SU-DHL-6 (cell line): ENCODE measurements at regions not wholly inside any gene's neighbourhood (a gene's known extent, or its start where the extent isn't known, plus 50 kb on each side); places are given as distances from the start of the nearest gene placed in this dataset.

Source experiments
- H2AFZ ChIP-seq: fragments of 200-600 bp; sonication (generic); 2 replicates; pipeline ENCODE4 v1.6.1; 2014; ENCODE audit warnings: low read depth, mild to moderate bottlenecking, moderate library complexity, mixed read lengths, antibody characterized with exemption, low read length; ENCODE audit not compliant: severe bottlenecking
- H3F3A ChIP-seq: fragments of 200-600 bp; shearing (Covaris generic); 2 replicates; pipeline ENCODE4 v1.6.0; 2016; ENCODE audit warnings: antibody characterized with exemption, mild to moderate bottlenecking; ENCODE audit not compliant: insufficient read depth
- H3K27ac ChIP-seq: fragments of 200-600 bp; sonication (generic); 2 replicates; pipeline ENCODE4 v1.5.1; 2016; ENCODE audit warnings: low read depth, mild to moderate bottlenecking, low read length, moderate library complexity, mixed read lengths
- H3K27me3 ChIP-seq: fragments of 200-600 bp; sonication (generic), shearing (Covaris generic); 2 replicates; pipeline ENCODE4 v1.6.0; 2014; ENCODE audit warnings: mild to moderate bottlenecking, low read length
- H3K36me3 ChIP-seq: fragments of 200-600 bp; sonication (generic); 2 replicates; pipeline ENCODE4 v1.6.1; 2014; ENCODE audit warnings: mild to moderate bottlenecking, low read length, mixed read lengths
- H3K4me2 ChIP-seq: fragments of 300-600, 200-600 bp; shearing (Covaris generic), sonication (generic); 2 replicates; pipeline ENCODE4 v1.6.0; 2014; ENCODE audit warnings: low read length, low read depth, mild to moderate bottlenecking; ENCODE audit not compliant: poor library complexity, severe bottlenecking
- H3K4me3 ChIP-seq: fragments of 200-600 bp; sonication (generic); 2 replicates; pipeline ENCODE4 v1.5.1; 2014; ENCODE audit warnings: antibody characterized with exemption, low read length, mild to moderate bottlenecking, mixed read lengths; ENCODE audit not compliant: insufficient read depth, poor library complexity, severe bottlenecking
- H3K79me2 ChIP-seq: fragments of 200-600 bp; sonication (generic); 2 replicates; pipeline ENCODE4 v1.6.1; 2014; ENCODE audit warnings: mild to moderate bottlenecking, low read length, moderate library complexity; ENCODE audit not compliant: insufficient read depth
- H3K9ac ChIP-seq: fragments of 200-600 bp; sonication (generic); 2 replicates; pipeline ENCODE4 v1.7.0; 2014; ENCODE audit warnings: mild to moderate bottlenecking, low read length
- H3K9me2 ChIP-seq: fragments of 200-600 bp; sonication (generic); replicated peaks from 2 replicates; pipeline ENCODE4 v1.6.1; 2014; ENCODE audit warnings: low read length; ENCODE audit not compliant: insufficient read depth
- H3K9me3 ChIP-seq: fragments of 200-600 bp; sonication (generic); 2 replicates; pipeline ENCODE4 v1.6.1; 2014; ENCODE audit warnings: low read length, mixed read lengths; ENCODE audit not compliant: insufficient read depth
- H4K20me1 ChIP-seq: fragments of 200-600 bp; sonication (generic); 2 replicates; pipeline ENCODE4 v1.6.1; 2014; ENCODE audit warnings: low read depth, mild to moderate bottlenecking, antibody characterized with exemption, low read length, moderate library complexity, mixed read lengths
- EZH2phosphoT487 ChIP-seq: fragments of 200-600 bp; sonication (generic), shearing (Covaris generic); conservative IDR thresholded peaks from 2 replicates; pipeline ENCODE4 v1.6.1; 2018; ENCODE audit warnings: mild to moderate bottlenecking, antibody characterized with exemption, low read length, moderate library complexity, mixed read lengths
- TF ChIP-seq, protein P1 (sequence below): fragments of 200-600 bp; sonication (generic); IDR thresholded peaks from one replicate; pipeline ENCODE4 v1.5.1; 2017; ENCODE audit warnings: antibody characterized with exemption, mild to moderate bottlenecking, low read length, moderate library complexity; ENCODE audit not compliant: insufficient read depth, poor library complexity, severe bottlenecking

DNA sequence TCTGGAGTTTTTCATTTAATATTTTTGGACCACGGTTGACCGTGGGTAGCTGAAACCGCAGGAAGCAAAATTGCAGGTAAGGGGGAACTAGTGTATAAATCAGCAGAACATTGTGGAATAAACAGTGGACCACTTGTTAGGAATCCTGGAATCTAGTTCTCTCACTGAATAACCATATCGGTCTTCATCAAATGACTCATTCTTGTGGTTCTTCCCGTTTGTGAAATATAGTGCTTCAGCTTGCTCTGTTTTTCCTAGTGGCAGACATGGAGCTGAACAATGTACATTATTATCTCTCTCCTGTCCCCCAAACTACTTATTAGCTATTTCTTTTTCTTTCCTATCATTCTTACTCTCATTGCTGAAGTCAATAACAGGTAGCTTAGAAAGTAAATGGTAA, 61.9 kb downstream of the HSPA13 start:
- Histone ChIP-seq H3K27me3 (no peaks in the 10 kb centered on the region), H3K4me3 (no peak overlapping the region), H3K4me2 (no peak overlapping the region), H3F3A (no peaks in the 10 kb centered on the region), H3K27ac (no peak overlapping the region), H3K36me3 (no peaks in the 10 kb centered on the region), H3K9ac (no peak overlapping the region), H3K9me2 (no peaks in the 10 kb centered on the region), H3K9me3 (no peaks in the 10 kb centered on the region), H2AFZ (no peak overlapping the region), H4K20me1 (no peaks in the 10 kb centered on the region), H3K79me2 (no peaks in the 10 kb centered on the region)
- TF ChIP-seq, protein P1, sequence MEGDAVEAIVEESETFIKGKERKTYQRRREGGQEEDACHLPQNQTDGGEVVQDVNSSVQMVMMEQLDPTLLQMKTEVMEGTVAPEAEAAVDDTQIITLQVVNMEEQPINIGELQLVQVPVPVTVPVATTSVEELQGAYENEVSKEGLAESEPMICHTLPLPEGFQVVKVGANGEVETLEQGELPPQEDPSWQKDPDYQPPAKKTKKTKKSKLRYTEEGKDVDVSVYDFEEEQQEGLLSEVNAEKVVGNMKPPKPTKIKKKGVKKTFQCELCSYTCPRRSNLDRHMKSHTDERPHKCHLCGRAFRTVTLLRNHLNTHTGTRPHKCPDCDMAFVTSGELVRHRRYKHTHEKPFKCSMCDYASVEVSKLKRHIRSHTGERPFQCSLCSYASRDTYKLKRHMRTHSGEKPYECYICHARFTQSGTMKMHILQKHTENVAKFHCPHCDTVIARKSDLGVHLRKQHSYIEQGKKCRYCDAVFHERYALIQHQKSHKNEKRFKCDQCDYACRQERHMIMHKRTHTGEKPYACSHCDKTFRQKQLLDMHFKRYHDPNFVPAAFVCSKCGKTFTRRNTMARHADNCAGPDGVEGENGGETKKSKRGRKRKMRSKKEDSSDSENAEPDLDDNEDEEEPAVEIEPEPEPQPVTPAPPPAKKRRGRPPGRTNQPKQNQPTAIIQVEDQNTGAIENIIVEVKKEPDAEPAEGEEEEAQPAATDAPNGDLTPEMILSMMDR, result no peak
- TF ChIP-seq EZH2phosphoT487, result no peak

GRCh38 chr21:14319805-14320204, 63.1 kb downstream of the HSPA13 start:
- H3K79me2 ChIP-seq, result no peaks in the 10 kb centered on the region
- H3K4me2 ChIP-seq, result no peak overlapping the region
- no peak overlapping the region for H3K4me3 ChIP-seq
- H3K27me3 ChIP-seq, result no peaks in the 10 kb centered on the region
- no peak overlapping the region for H3K9ac ChIP-seq
- H3K9me3 ChIP-seq, result no peaks in the 10 kb centered on the region
- H3F3A ChIP-seq, result no peaks in the 10 kb centered on the region
- no peaks in the 10 kb centered on the region for H3K9me2 ChIP-seq
- TF ChIP-seq EZH2phosphoT487, result no peak
- TF ChIP-seq, protein P1, result no peak
- no peaks in the 10 kb centered on the region for H3K36me3 ChIP-seq
- H4K20me1 ChIP-seq, result no peaks in the 10 kb centered on the region
- no peak overlapping the region for H3K27ac ChIP-seq
- H2AFZ ChIP-seq, result no peak overlapping the region

- H2AFZ ChIP-seq, result no peak overlapping the region
- no peaks in the 10 kb centered on the region for H3K79me2 ChIP-seq
- no peaks in the 10 kb centered on the region for H4K20me1 ChIP-seq
- no peaks in the 10 kb centered on the region for H3K9me2 ChIP-seq
- no peak overlapping the region for H3K4me3 ChIP-seq
- no peak for TF ChIP-seq EZH2phosphoT487
- TF ChIP-seq, protein P1, result no peak
- H3K4me2 ChIP-seq, result no peak overlapping the region
- H3F3A ChIP-seq, result no peaks in the 10 kb centered on the region
- no peak overlapping the region for H3K9ac ChIP-seq
- no peaks in the 10 kb centered on the region for H3K36me3 ChIP-seq
- no peaks in the 10 kb centered on the region for H3K27me3 ChIP-seq
- no peak overlapping the region for H3K27ac ChIP-seq
- H3K9me3 ChIP-seq, result no peaks in the 10 kb centered on the region
These were observed 64.4 kb downstream of the HSPA13 start for GRCh38 chr21:14318578-14318977.

- H3K27ac ChIP-seq, result no peak overlapping the region
- no peaks in the 10 kb centered on the region for H3K27me3 ChIP-seq
- no peaks in the 10 kb centered on the region for H3K36me3 ChIP-seq
- TF ChIP-seq EZH2phosphoT487, result no peak
- TF ChIP-seq, protein P1, result no peak
- H3K4me3 ChIP-seq, result no peak overlapping the region
- no peak overlapping the region for H2AFZ ChIP-seq
- no peaks in the 10 kb centered on the region for H3K9me3 ChIP-seq
- H3K9ac ChIP-seq, result no peak overlapping the region
- no peaks in the 10 kb centered on the region for H3K9me2 ChIP-seq
- H3K4me2 ChIP-seq, result no peak overlapping the region
- no peaks in the 10 kb centered on the region for H3K79me2 ChIP-seq
- no peaks in the 10 kb centered on the region for H4K20me1 ChIP-seq
- no peaks in the 10 kb centered on the region for H3F3A ChIP-seq
These were observed 65.4 kb downstream of the HSPA13 start for GRCh38 chr21:14317507-14317906.
